ENCODE measurements at regions not wholly inside any gene's neighbourhood (a gene's known extent, or its start where the extent isn't known, plus 50 kb on each side); places are given as distances from the start of the nearest gene placed in this dataset.

GRCh38 chr4:176921256-176921655 lies 128.5 kb upstream of the VEGFC start:
- Histone ChIP-seq H3K27ac (ENCODE audit: low read depth in 1 of 2, low read length in 1 of 2) (no peak overlapping the region), H3K4me3 (ENCODE audit: low read length in 2 of 2) (no peak overlapping the region), H3K9me3 (ENCODE audit: control insufficient read depth in 2 of 2, insufficient read depth in 1 of 2, low read length in 1 of 2) (no peaks in the 10 kb centered on the region), H3K27me3 (ENCODE audit: control insufficient read depth in 2 of 2, insufficient read depth in 1 of 2, low read length in 1 of 2) (no peaks in the 10 kb centered on the region), H3K4me1 (ENCODE audit: control insufficient read depth in 2 of 2, insufficient read depth in 2 of 2, low read length in 2 of 2) (no peaks in the 10 kb centered on the region), H3K36me3 (ENCODE audit: control insufficient read depth in 2 of 2, insufficient read depth in 2 of 2, low read length in 1 of 2) (no peaks in the 10 kb centered on the region)
- no peak for DNase-seq (ENCODE audit: low read depth in 6 of 9, low spot score in 9 of 9)
- 81% methylated on average over 4 of the region's 4 CpGs for WGBS

- Histone ChIP-seq H3K27me3 (ENCODE audit: control insufficient read depth in 2 of 2, insufficient read depth in 1 of 2, low read length in 1 of 2) (no peaks in the 10 kb centered on the region), H3K9me3 (ENCODE audit: control insufficient read depth in 2 of 2, insufficient read depth in 1 of 2, low read length in 1 of 2) (no peaks in the 10 kb centered on the region), H3K4me1 (ENCODE audit: control insufficient read depth in 2 of 2, insufficient read depth in 2 of 2, low read length in 2 of 2) (no peaks in the 10 kb centered on the region), H3K36me3 (ENCODE audit: control insufficient read depth in 2 of 2, insufficient read depth in 2 of 2, low read length in 1 of 2) (no peaks in the 10 kb centered on the region), H3K4me3 (ENCODE audit: low read length in 2 of 2) (no peak overlapping the region), H3K27ac (ENCODE audit: low read depth in 1 of 2, low read length in 1 of 2) (no peak overlapping the region)
- WGBS, result 97% methylated on average over 4 of the region's 4 CpGs
- DNase-seq (ENCODE audit: low read depth in 6 of 9, low spot score in 9 of 9), result no peak
Observed at GRCh38 chr4:176924238-176924637, 131.5 kb upstream of the VEGFC start.

- Histone ChIP-seq H3K4me3 (ENCODE audit: low read length in 2 of 2) (no peak overlapping the region), H3K36me3 (ENCODE audit: control insufficient read depth in 2 of 2, insufficient read depth in 2 of 2, low read length in 1 of 2) (no peaks in the 10 kb centered on the region), H3K27ac (ENCODE audit: low read depth in 1 of 2, low read length in 1 of 2) (no peak overlapping the region), H3K9me3 (ENCODE audit: control insufficient read depth in 2 of 2, insufficient read depth in 1 of 2, low read length in 1 of 2) (no peaks in the 10 kb centered on the region), H3K4me1 (ENCODE audit: control insufficient read depth in 2 of 2, insufficient read depth in 2 of 2, low read length in 2 of 2) (no peaks in the 10 kb centered on the region), H3K27me3 (ENCODE audit: control insufficient read depth in 2 of 2, insufficient read depth in 1 of 2, low read length in 1 of 2) (no peaks in the 10 kb centered on the region)
- 70% methylated on average over 2 of the region's 2 CpGs for WGBS
- DNase-seq (ENCODE audit: low read depth in 6 of 9, low spot score in 9 of 9), result no peak
Observed at GRCh38 chr4:176925962-176926361, 133.2 kb upstream of the VEGFC start.

- DNase-seq (ENCODE audit: low read depth in 6 of 9, low spot score in 9 of 9), result no peak
- Histone ChIP-seq H3K36me3 (ENCODE audit: control insufficient read depth in 2 of 2, insufficient read depth in 2 of 2, low read length in 1 of 2) (no peaks in the 10 kb centered on the region), H3K27me3 (ENCODE audit: control insufficient read depth in 2 of 2, insufficient read depth in 1 of 2, low read length in 1 of 2) (no peaks in the 10 kb centered on the region), H3K4me3 (ENCODE audit: low read length in 2 of 2) (no peak overlapping the region), H3K9me3 (ENCODE audit: control insufficient read depth in 2 of 2, insufficient read depth in 1 of 2, low read length in 1 of 2) (no peaks in the 10 kb centered on the region), H3K27ac (ENCODE audit: low read depth in 1 of 2, low read length in 1 of 2) (no peak overlapping the region), H3K4me1 (ENCODE audit: control insufficient read depth in 2 of 2, insufficient read depth in 2 of 2, low read length in 2 of 2) (no peaks in the 10 kb centered on the region)
- 92% methylated on average over 1 of the region's 1 CpG for WGBS
Observed at GRCh38 chr4:176927117-176927516, 134.4 kb upstream of the VEGFC start.

- 78% methylated on average over 2 of the region's 2 CpGs for WGBS
- no peaks in the 10 kb centered on the region for H3K27me3 ChIP-seq (ENCODE audit: control insufficient read depth in 2 of 2, insufficient read depth in 1 of 2, low read length in 1 of 2)
- H3K36me3 ChIP-seq (ENCODE audit: control insufficient read depth in 2 of 2, insufficient read depth in 2 of 2, low read length in 1 of 2), result no peaks in the 10 kb centered on the region
- no peaks in the 10 kb centered on the region for H3K9me3 ChIP-seq (ENCODE audit: control insufficient read depth in 2 of 2, insufficient read depth in 1 of 2, low read length in 1 of 2)
- no peak overlapping the region for H3K27ac ChIP-seq (ENCODE audit: low read depth in 1 of 2, low read length in 1 of 2)
- H3K4me3 ChIP-seq (ENCODE audit: low read length in 2 of 2), result no peak overlapping the region
- DNase-seq (ENCODE audit: low read depth in 6 of 9, low spot score in 9 of 9), result no peak
- no peaks in the 10 kb centered on the region for H3K4me1 ChIP-seq (ENCODE audit: control insufficient read depth in 2 of 2, insufficient read depth in 2 of 2, low read length in 2 of 2)
Observed at GRCh38 chr4:176927664-176928063, 134.9 kb upstream of the VEGFC start.

GRCh38 chr4:176939445-176939844 lies 146.7 kb upstream of the VEGFC start:
- Histone ChIP-seq H3K9me3 (ENCODE audit: control insufficient read depth in 2 of 2, insufficient read depth in 1 of 2, low read length in 1 of 2) (no peaks in the 10 kb centered on the region), H3K27me3 (ENCODE audit: control insufficient read depth in 2 of 2, insufficient read depth in 1 of 2, low read length in 1 of 2) (no peaks in the 10 kb centered on the region), H3K4me3 (ENCODE audit: low read length in 2 of 2) (no peak overlapping the region), H3K4me1 (ENCODE audit: control insufficient read depth in 2 of 2, insufficient read depth in 2 of 2, low read length in 2 of 2) (no peaks in the 10 kb centered on the region), H3K36me3 (ENCODE audit: control insufficient read depth in 2 of 2, insufficient read depth in 2 of 2, low read length in 1 of 2) (no peaks in the 10 kb centered on the region), H3K27ac (ENCODE audit: low read depth in 1 of 2, low read length in 1 of 2) (no peak overlapping the region)
- WGBS, result 50% methylated on average over 4 of the region's 4 CpGs
- no peak for DNase-seq (ENCODE audit: low read depth in 6 of 9, low spot score in 9 of 9)

- no peak for DNase-seq (ENCODE audit: low read depth in 6 of 9, low spot score in 9 of 9)
Observed at GRCh38 chr4:176945334-176945733, 152.6 kb upstream of the VEGFC start.

GRCh38 chr4:176949029-176949428 lies 156.3 kb upstream of the VEGFC start:
- Histone ChIP-seq H3K27me3 (ENCODE audit: control insufficient read depth in 2 of 2, insufficient read depth in 1 of 2, low read length in 1 of 2) (no peaks in the 10 kb centered on the region), H3K4me1 (ENCODE audit: control insufficient read depth in 2 of 2, insufficient read depth in 2 of 2, low read length in 2 of 2) (no peaks in the 10 kb centered on the region), H3K27ac (ENCODE audit: low read depth in 1 of 2, low read length in 1 of 2) (no peak overlapping the region), H3K4me3 (ENCODE audit: low read length in 2 of 2) (no peak overlapping the region), H3K9me3 (ENCODE audit: control insufficient read depth in 2 of 2, insufficient read depth in 1 of 2, low read length in 1 of 2) (no peaks in the 10 kb centered on the region), H3K36me3 (ENCODE audit: control insufficient read depth in 2 of 2, insufficient read depth in 2 of 2, low read length in 1 of 2) (no peaks in the 10 kb centered on the region)
- DNase-seq (ENCODE audit: low read depth in 6 of 9, low spot score in 9 of 9), result no peak
- WGBS, result 73% methylated on average over 5 of the region's 5 CpGs

More at GRCh38 chr4:176945334-176945733, 152.6 kb upstream of the VEGFC start:
- Histone ChIP-seq H3K27me3 (ENCODE audit: control insufficient read depth in 2 of 2, insufficient read depth in 1 of 2, low read length in 1 of 2) (no peaks in the 10 kb centered on the region), H3K27ac (ENCODE audit: low read depth in 1 of 2, low read length in 1 of 2) (no peak overlapping the region), H3K4me3 (ENCODE audit: low read length in 2 of 2) (no peak overlapping the region), H3K36me3 (ENCODE audit: control insufficient read depth in 2 of 2, insufficient read depth in 2 of 2, low read length in 1 of 2) (no peaks in the 10 kb centered on the region), H3K9me3 (ENCODE audit: control insufficient read depth in 2 of 2, insufficient read depth in 1 of 2, low read length in 1 of 2) (no peaks in the 10 kb centered on the region), H3K4me1 (ENCODE audit: control insufficient read depth in 2 of 2, insufficient read depth in 2 of 2, low read length in 2 of 2) (no peaks in the 10 kb centered on the region)
- WGBS, result 0% methylated on average over 1 of the region's 1 CpG

- no peak overlapping the region for H3K4me3 ChIP-seq (ENCODE audit: low read length in 2 of 2)
- no peaks in the 10 kb centered on the region for H3K36me3 ChIP-seq (ENCODE audit: control insufficient read depth in 2 of 2, insufficient read depth in 2 of 2, low read length in 1 of 2)
- H3K4me1 ChIP-seq (ENCODE audit: control insufficient read depth in 2 of 2, insufficient read depth in 2 of 2, low read length in 2 of 2), result no peaks in the 10 kb centered on the region
- H3K27me3 ChIP-seq (ENCODE audit: control insufficient read depth in 2 of 2, insufficient read depth in 1 of 2, low read length in 1 of 2), result no peaks in the 10 kb centered on the region
- peaks cover 0 to 7% of the 10 kb centered on the region in 2 donors for H3K9me3 ChIP-seq (ENCODE audit: control insufficient read depth in 2 of 2, insufficient read depth in 1 of 2, low read length in 1 of 2)
- H3K27ac ChIP-seq (ENCODE audit: low read depth in 1 of 2, low read length in 1 of 2), result no peak overlapping the region
- DNase-seq (ENCODE audit: low read depth in 6 of 9, low spot score in 9 of 9), result no peak
- 98% methylated on average over 1 of the region's 1 CpG for WGBS
Observed at GRCh38 chr4:176953021-176953420, 160.3 kb upstream of the VEGFC start.
